ENCODE measurements at regions not wholly inside any gene's neighbourhood (a gene's known extent, or its start where the extent isn't known, plus 50 kb on each side); places are given as distances from the start of the nearest gene placed in this dataset.

GRCh38 chr21:18460979-18461378, 57.4 kb upstream of the TMPRSS15 start:
- H3K36me3 ChIP-seq = no peaks in the 10 kb centered on the region
- no peak overlapping the region for H3K27ac ChIP-seq
- DNase-seq = no peak
- no peak for ATAC-seq
- intact Hi-C loops (cut with DNase I) = no loop called here
- no peaks in the 10 kb centered on the region for H3K9me3 ChIP-seq
- H3K27me3 ChIP-seq = no peaks in the 10 kb centered on the region
- H3K4me3 ChIP-seq = no peak overlapping the region
- 57 to 69% methylated on average over 4 of the region's 4 CpGs for WGBS, 2 donors
- H3K4me1 ChIP-seq = no peaks in the 10 kb centered on the region
- TF ChIP-seq, protein P1, sequence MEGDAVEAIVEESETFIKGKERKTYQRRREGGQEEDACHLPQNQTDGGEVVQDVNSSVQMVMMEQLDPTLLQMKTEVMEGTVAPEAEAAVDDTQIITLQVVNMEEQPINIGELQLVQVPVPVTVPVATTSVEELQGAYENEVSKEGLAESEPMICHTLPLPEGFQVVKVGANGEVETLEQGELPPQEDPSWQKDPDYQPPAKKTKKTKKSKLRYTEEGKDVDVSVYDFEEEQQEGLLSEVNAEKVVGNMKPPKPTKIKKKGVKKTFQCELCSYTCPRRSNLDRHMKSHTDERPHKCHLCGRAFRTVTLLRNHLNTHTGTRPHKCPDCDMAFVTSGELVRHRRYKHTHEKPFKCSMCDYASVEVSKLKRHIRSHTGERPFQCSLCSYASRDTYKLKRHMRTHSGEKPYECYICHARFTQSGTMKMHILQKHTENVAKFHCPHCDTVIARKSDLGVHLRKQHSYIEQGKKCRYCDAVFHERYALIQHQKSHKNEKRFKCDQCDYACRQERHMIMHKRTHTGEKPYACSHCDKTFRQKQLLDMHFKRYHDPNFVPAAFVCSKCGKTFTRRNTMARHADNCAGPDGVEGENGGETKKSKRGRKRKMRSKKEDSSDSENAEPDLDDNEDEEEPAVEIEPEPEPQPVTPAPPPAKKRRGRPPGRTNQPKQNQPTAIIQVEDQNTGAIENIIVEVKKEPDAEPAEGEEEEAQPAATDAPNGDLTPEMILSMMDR (IDR thresholded peaks at IDR 0.05) = no peak

- no peaks in the 10 kb centered on the region for H3K36me3 ChIP-seq
- H3K27ac ChIP-seq = no peak overlapping the region
- DNase-seq (no peak), ATAC-seq (no peak)
- TF ChIP-seq, protein P1 (IDR thresholded peaks at IDR 0.05) = no peak
- intact Hi-C loops (cut with DNase I) = no loop called here
- H3K4me1 ChIP-seq = no peaks in the 10 kb centered on the region
- no peak overlapping the region for H3K4me3 ChIP-seq
- H3K27me3 ChIP-seq = no peaks in the 10 kb centered on the region
- peaks cover 0 to 3% (median 0%) of the 10 kb centered on the region in 11 donors for H3K9me3 ChIP-seq
- 82 to 83% methylated on average over 3 of the region's 3 CpGs for WGBS, 2 donors
Observed at GRCh38 chr21:18461743-18462142, 58.2 kb upstream of the TMPRSS15 start.

GRCh38 chr21:18467715-18468114, 64.1 kb upstream of the TMPRSS15 start:
- DNase-seq = no peak
- no peaks in the 10 kb centered on the region for H3K27me3 ChIP-seq
- no peak overlapping the region for H3K4me3 ChIP-seq
- ATAC-seq = no peak
- TF ChIP-seq, protein P1 (IDR thresholded peaks at IDR 0.05) = no peak
- peaks cover 0 to 6% (median 0%) of the 10 kb centered on the region in 11 donors for H3K9me3 ChIP-seq
- no peaks in the 10 kb centered on the region for H3K4me1 ChIP-seq
- 53 to 64% methylated on average over 2 of the region's 2 CpGs for WGBS, 2 donors
- H3K27ac ChIP-seq = no peak overlapping the region
- intact Hi-C loops (cut with DNase I) = no loop called here
- no peaks in the 10 kb centered on the region for H3K36me3 ChIP-seq

- TF ChIP-seq, protein P1 (IDR thresholded peaks at IDR 0.05) = no peak
- no peak for DNase-seq
- Histone ChIP-seq H3K4me1 (no peaks in the 10 kb centered on the region), H3K4me3 (no peak overlapping the region), H3K27ac (no peak overlapping the region), H3K27me3 (no peaks in the 10 kb centered on the region), H3K9me3 (peaks cover 0 to 6% (median 0%) of the 10 kb centered on the region in 11 donors), H3K36me3 (no peaks in the 10 kb centered on the region)
- ATAC-seq = no peak
- intact Hi-C loops (cut with DNase I) = no loop called here
- 73 to 78% methylated on average over 6 of the region's 6 CpGs for WGBS, 2 donors
Observed at GRCh38 chr21:18468790-18469189, 65.2 kb upstream of the TMPRSS15 start.
